ENCODE measurements at regions not wholly inside any gene's neighbourhood (a gene's known extent, or its start where the extent isn't known, plus 50 kb on each side); places are given as distances from the start of the nearest gene placed in this dataset.

DNA sequence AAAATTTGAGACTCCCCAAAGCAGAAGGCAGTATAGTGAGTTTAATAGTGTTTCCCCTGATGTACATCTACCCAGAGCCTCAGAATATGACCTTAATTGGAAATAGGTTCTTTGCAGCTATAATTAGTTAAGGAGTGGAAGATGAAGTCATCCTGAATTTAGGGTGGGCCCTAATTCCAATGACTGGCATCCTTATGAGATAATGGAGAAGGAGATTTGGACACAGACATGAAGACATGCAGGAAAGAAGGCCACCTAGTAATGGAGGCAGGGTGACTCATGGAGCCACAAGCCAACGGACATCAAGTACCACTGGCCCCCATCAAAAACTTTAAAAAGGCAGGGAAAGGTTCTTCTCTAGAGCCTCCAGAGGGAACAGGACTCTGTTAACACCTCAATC is 308.9 kb downstream of the TXNL1 start:
- H3F3A ChIP-seq (ENCODE audit: low read depth), result no peaks in the 10 kb centered on the region
- H3K9me3 Mint-ChIP-seq, result no peaks in the 10 kb centered on the region
- no peaks in the 10 kb centered on the region for H3K9me3 ChIP-seq (ENCODE audit: low read depth)
- TF ChIP-seq, protein P1, sequence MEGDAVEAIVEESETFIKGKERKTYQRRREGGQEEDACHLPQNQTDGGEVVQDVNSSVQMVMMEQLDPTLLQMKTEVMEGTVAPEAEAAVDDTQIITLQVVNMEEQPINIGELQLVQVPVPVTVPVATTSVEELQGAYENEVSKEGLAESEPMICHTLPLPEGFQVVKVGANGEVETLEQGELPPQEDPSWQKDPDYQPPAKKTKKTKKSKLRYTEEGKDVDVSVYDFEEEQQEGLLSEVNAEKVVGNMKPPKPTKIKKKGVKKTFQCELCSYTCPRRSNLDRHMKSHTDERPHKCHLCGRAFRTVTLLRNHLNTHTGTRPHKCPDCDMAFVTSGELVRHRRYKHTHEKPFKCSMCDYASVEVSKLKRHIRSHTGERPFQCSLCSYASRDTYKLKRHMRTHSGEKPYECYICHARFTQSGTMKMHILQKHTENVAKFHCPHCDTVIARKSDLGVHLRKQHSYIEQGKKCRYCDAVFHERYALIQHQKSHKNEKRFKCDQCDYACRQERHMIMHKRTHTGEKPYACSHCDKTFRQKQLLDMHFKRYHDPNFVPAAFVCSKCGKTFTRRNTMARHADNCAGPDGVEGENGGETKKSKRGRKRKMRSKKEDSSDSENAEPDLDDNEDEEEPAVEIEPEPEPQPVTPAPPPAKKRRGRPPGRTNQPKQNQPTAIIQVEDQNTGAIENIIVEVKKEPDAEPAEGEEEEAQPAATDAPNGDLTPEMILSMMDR (IDR thresholded peaks at IDR 0.05), result no peak
- no peaks in the 10 kb centered on the region for H3K36me3 ChIP-seq
- no peak overlapping the region for H3K9ac ChIP-seq
- H3K27ac Mint-ChIP-seq, result no peak overlapping the region
- H3K27me3 ChIP-seq, result no peaks in the 10 kb centered on the region
- H3K79me2 ChIP-seq (ENCODE audit: low read depth), result no peaks in the 10 kb centered on the region
- peaks cover 4% of the 10 kb centered on the region for H3K27me3 Mint-ChIP-seq (ENCODE audit: insufficient read depth, low read depth)
- no peaks in the 10 kb centered on the region for H3K36me3 Mint-ChIP-seq
- no peak overlapping the region for H3K27ac ChIP-seq
- H3K4me3 Mint-ChIP-seq, result no peak overlapping the region
- H4K20me1 ChIP-seq (ENCODE audit: low read depth), result no peaks in the 10 kb centered on the region
- H3K4me1 Mint-ChIP-seq, result peaks cover 1% of the 10 kb centered on the region
- no peaks in the 10 kb centered on the region for H3K4me1 ChIP-seq
- H3K4me2 ChIP-seq, result no peak overlapping the region
- DNase-seq (ENCODE audit: low spot score), result no peak
- no peak overlapping the region for H2AFZ ChIP-seq (replicated peaks)
- H3K4me3 ChIP-seq, result no peak overlapping the region

DNA sequence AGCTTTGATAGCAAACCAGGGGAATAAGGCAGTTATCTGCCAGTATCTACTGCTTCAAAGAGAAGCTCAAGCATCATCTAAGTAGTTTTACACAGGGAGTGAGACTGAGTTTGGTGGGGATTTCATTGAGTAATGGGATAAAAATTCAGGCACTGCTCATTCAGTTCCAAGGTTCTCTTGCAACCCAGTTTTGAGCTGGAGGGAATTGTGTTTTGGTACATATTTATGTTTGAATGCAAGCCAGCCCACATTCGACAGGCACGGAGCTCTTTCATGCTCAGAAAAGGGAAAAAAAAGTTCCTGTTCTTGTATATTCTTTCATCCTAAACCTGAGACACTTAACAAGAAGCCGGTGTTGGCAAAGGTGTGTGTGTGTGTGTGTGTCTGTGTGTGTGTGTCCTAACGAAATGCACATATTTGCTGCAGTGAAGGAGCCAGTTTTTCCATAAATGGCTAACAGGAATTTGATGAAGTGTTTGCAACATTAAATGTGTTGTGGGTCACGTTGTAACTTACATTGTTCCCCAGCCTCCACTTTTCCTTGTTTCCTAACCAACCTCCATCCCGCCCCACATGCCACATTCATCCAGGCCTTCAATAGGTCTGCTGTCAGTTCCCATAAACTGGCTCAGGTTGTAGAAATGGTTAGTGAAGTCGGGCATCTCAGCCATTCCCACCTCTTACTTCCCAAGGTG is 311.1 kb downstream of the TXNL1 start:
- Histone ChIP-seq H3K9me3 (ENCODE audit: low read depth) (no peaks in the 10 kb centered on the region), H3K4me3 (no peak overlapping the region), H3K9ac (no peak overlapping the region), H2AFZ (replicated peaks) (no peak overlapping the region), H3K36me3 (no peaks in the 10 kb centered on the region), H4K20me1 (ENCODE audit: low read depth) (no peaks in the 10 kb centered on the region), H3K4me2 (no peak overlapping the region), H3K79me2 (ENCODE audit: low read depth) (no peaks in the 10 kb centered on the region), H3K4me1 (peaks cover 16% of the 10 kb centered on the region), H3F3A (ENCODE audit: low read depth) (no peaks in the 10 kb centered on the region), H3K27ac (no peak overlapping the region), H3K27me3 (no peaks in the 10 kb centered on the region)
- no peak for DNase-seq (ENCODE audit: low spot score)
- TF ChIP-seq EZH2 (IDR thresholded peaks at IDR 0.05), result no peak
- TF ChIP-seq, protein P1 (IDR thresholded peaks at IDR 0.05), result no peak
- no peak for TF ChIP-seq EZH2phosphoT487 (IDR thresholded peaks at IDR 0.05)
- H3K4me1 Mint-ChIP-seq, result peaks cover 22% of the 10 kb centered on the region
- no peaks in the 10 kb centered on the region for H3K9me3 Mint-ChIP-seq
- no peak overlapping the region for H3K4me3 Mint-ChIP-seq
- H3K36me3 Mint-ChIP-seq, result no peaks in the 10 kb centered on the region
- H3K27ac Mint-ChIP-seq, result no peak overlapping the region
- H3K27me3 Mint-ChIP-seq (ENCODE audit: insufficient read depth, low read depth), result peaks cover 4% of the 10 kb centered on the region

DNA sequence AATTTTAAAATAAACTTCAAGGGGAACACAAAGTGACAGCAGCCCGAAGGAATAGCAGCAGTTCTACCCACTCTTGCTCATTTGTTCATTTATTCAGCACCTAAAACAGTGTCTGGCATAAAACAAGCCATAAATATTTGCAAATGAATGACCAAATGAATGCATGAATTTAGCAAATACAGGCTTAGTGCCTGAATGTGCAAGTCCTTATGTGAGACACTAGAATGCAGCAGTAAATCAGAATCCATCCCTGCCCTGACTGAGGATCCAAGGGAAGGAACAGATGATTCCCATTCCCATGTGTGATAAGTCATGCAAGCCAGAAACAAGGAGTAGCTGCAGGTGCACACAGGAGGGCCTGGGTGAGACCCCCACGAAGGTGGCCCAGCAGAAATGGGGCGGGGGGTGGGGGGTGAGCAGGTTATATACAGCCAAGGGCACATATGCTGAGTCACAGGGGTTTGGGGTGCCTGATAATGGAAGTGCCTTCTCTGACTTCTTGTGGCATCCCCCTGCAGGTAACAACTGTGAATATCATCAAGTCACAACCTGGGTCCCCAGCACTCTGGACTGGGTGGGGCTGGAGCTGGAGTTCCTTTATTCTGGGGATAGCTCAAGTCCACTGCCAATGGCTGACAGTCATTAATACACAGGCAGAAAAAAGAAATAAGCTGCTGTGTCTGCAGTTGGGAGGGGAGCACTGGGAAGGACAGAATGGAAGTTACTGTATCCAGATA is 311.9 kb downstream of the TXNL1 start:
- H3K4me2 ChIP-seq, result no peak overlapping the region
- H3K27me3 ChIP-seq, result no peaks in the 10 kb centered on the region
- no peak overlapping the region for H3K27ac Mint-ChIP-seq
- H3K4me1 ChIP-seq, result peaks cover 17% of the 10 kb centered on the region
- no peaks in the 10 kb centered on the region for H4K20me1 ChIP-seq (ENCODE audit: low read depth)
- H3K4me3 Mint-ChIP-seq, result no peak overlapping the region
- H3K79me2 ChIP-seq (ENCODE audit: low read depth), result no peaks in the 10 kb centered on the region
- H3F3A ChIP-seq (ENCODE audit: low read depth), result no peaks in the 10 kb centered on the region
- H3K27me3 Mint-ChIP-seq (ENCODE audit: insufficient read depth, low read depth), result peaks cover 6% of the 10 kb centered on the region
- peaks cover 29% of the 10 kb centered on the region for H3K4me1 Mint-ChIP-seq
- H3K9ac ChIP-seq, result no peak overlapping the region
- H3K36me3 Mint-ChIP-seq, result no peaks in the 10 kb centered on the region
- TF ChIP-seq EZH2phosphoT487 (IDR thresholded peaks at IDR 0.05) (no peak), EZH2 (IDR thresholded peaks at IDR 0.05) (no peak)
- TF ChIP-seq, protein P1 (IDR thresholded peaks at IDR 0.05), result no peak
- H3K27ac ChIP-seq, result no peak overlapping the region
- DNase-seq (ENCODE audit: low spot score), result no peak
- no peak overlapping the region for H2AFZ ChIP-seq (replicated peaks)
- no peak overlapping the region for H3K4me3 ChIP-seq
- H3K9me3 ChIP-seq (ENCODE audit: low read depth), result no peaks in the 10 kb centered on the region
- H3K36me3 ChIP-seq, result no peaks in the 10 kb centered on the region
- H3K9me3 Mint-ChIP-seq, result no peaks in the 10 kb centered on the region
